ENCODE measurements at regions not wholly inside any gene's neighbourhood (a gene's known extent, or its start where the extent isn't known, plus 50 kb on each side); places are given as distances from the start of the nearest gene placed in this dataset.
"Not testable (repeated sequence)": the region's sequence is repeated elsewhere in the genome, so short reads cannot be mapped to it uniquely, and the experiment has no call there.

- no peak overlapping the region for H3K27ac ChIP-seq (ENCODE audit: low read depth, low read length)
- no peak for TF ChIP-seq CTCF (IDR thresholded peaks at IDR 0.05; ENCODE audit: low read depth, low read length)
- POLR2A ChIA-PET: no interaction called here
- no peaks in the 10 kb centered on the region for H3K9me3 ChIP-seq (ENCODE audit: control insufficient read depth, insufficient read depth, low read length)
- no peak for DNase-seq (ENCODE audit: low read depth, low spot score)
- H3K27me3 ChIP-seq (ENCODE audit: control insufficient read depth, insufficient read depth, low read length): no peaks in the 10 kb centered on the region
- H3K4me3 ChIP-seq (ENCODE audit: low read depth, low read length): no peak overlapping the region
- CTCF ChIA-PET: interaction anchor here (0.7 to 1.5 kb wide), 2 partner anchors 10 to 12 kb away, joined by 3 to 5 read pairs; no protein-coding TSS in a partner anchor
Observed at GRCh38 chrX:47302396-47302795, 68.0 kb upstream of the ZNF157 start.

GRCh38 chrX:47306471-47307023 is 63.8 kb upstream of the ZNF157 start:
- H3K27me3 ChIP-seq (ENCODE audit: control insufficient read depth, insufficient read depth, low read length); H3K9me3 ChIP-seq (ENCODE audit: control insufficient read depth, insufficient read depth, low read length); H3K4me3 ChIP-seq (ENCODE audit: low read depth, low read length); CTCF ChIA-PET; DNase-seq (ENCODE audit: low read depth, low spot score); H3K27ac ChIP-seq (ENCODE audit: low read depth, low read length); POLR2A ChIA-PET: not testable (repeated sequence)

- peak; percentile 29 for DNase-seq (ENCODE audit: low read depth, low spot score)
- Histone ChIP-seq H3K27me3 (ENCODE audit: control insufficient read depth, insufficient read depth, low read length) (no peaks in the 10 kb centered on the region), H3K27ac (ENCODE audit: low read depth, low read length) (no peak overlapping the region), H3K9me3 (ENCODE audit: control insufficient read depth, insufficient read depth, low read length) (no peaks in the 10 kb centered on the region), H3K4me3 (ENCODE audit: low read depth, low read length) (no peak overlapping the region)
- ChIA-PET POLR2A (interaction anchor here (0.7 to 1.2 kb wide), 2 partner anchors 94 to 118 kb away, joined by 3 read pairs; partner anchors contain the start of gene CDK16), CTCF (interaction anchor here (0.6 to 2.2 kb wide), 11 partner anchors 10 to 267 kb away, joined by 3 to 8 read pairs (median 3); no protein-coding TSS in a partner anchor)
- TF ChIP-seq CTCF (IDR thresholded peaks at IDR 0.05; ENCODE audit: low read depth, low read length): peak; percentile 70
Observed at GRCh38 chrX:47311932-47312774, 58.2 kb upstream of the ZNF157 start.

- H3K27me3 ChIP-seq (ENCODE audit: control insufficient read depth, insufficient read depth, low read length): no peaks in the 10 kb centered on the region
- H3K27ac ChIP-seq (ENCODE audit: low read depth, low read length): no peak overlapping the region
- H3K4me3 ChIP-seq (ENCODE audit: low read depth, low read length): no peak overlapping the region
- DNase-seq (ENCODE audit: low read depth, low spot score): no peak
- no peaks in the 10 kb centered on the region for H3K9me3 ChIP-seq (ENCODE audit: control insufficient read depth, insufficient read depth, low read length)
- ChIA-PET CTCF (interaction anchor here (0.5 to 2.2 kb wide), 5 partner anchors 10 to 188 kb away, joined by 3 to 8 read pairs (median 4); no protein-coding TSS in a partner anchor), POLR2A (no interaction called here)
- no peak for TF ChIP-seq CTCF (IDR thresholded peaks at IDR 0.05; ENCODE audit: low read depth, low read length)
Observed at GRCh38 chrX:47313056-47313455, 57.3 kb upstream of the ZNF157 start.

GRCh38 chrX:47316276-47317025 is 53.9 kb upstream of the ZNF157 start:
- no peaks in the 10 kb centered on the region; the same call in 1 of the 2 replicates for H3K9me3 ChIP-seq (ENCODE audit: control insufficient read depth, insufficient read depth, low read length)
- TF ChIP-seq CTCF (IDR thresholded peaks at IDR 0.05; ENCODE audit: low read depth, low read length): no peak
- H3K27me3 ChIP-seq (ENCODE audit: control insufficient read depth, insufficient read depth, low read length): no peaks in the 10 kb centered on the region
- DNase-seq (ENCODE audit: low read depth, low spot score): no peak
- CTCF ChIA-PET: no interaction called here
- H3K27ac ChIP-seq (ENCODE audit: low read depth, low read length): no peak overlapping the region
- POLR2A ChIA-PET: no interaction called here
- H3K4me3 ChIP-seq (ENCODE audit: low read depth, low read length): 0 out of 2 replicates have a peak overlapping the region, but pooled peaks have one; percentile 5
